SU-DHL-6 (cell line): ENCODE measurements at regions not wholly inside any gene's neighbourhood (a gene's known extent, or its start where the extent isn't known, plus 50 kb on each side); places are given as distances from the start of the nearest gene placed in this dataset.

Source experiments
- H2AFZ ChIP-seq: fragments of 200-600 bp; sonication (generic); 2 replicates; pipeline ENCODE4 v1.6.1; 2014; ENCODE audit warnings: low read depth, mild to moderate bottlenecking, moderate library complexity, mixed read lengths, antibody characterized with exemption, low read length; ENCODE audit not compliant: severe bottlenecking
- H3F3A ChIP-seq: fragments of 200-600 bp; shearing (Covaris generic); 2 replicates; pipeline ENCODE4 v1.6.0; 2016; ENCODE audit warnings: antibody characterized with exemption, mild to moderate bottlenecking; ENCODE audit not compliant: insufficient read depth
- H3K27ac ChIP-seq: fragments of 200-600 bp; sonication (generic); 2 replicates; pipeline ENCODE4 v1.5.1; 2016; ENCODE audit warnings: low read depth, mild to moderate bottlenecking, low read length, moderate library complexity, mixed read lengths
- H3K27me3 ChIP-seq: fragments of 200-600 bp; sonication (generic), shearing (Covaris generic); 2 replicates; pipeline ENCODE4 v1.6.0; 2014; ENCODE audit warnings: mild to moderate bottlenecking, low read length
- H3K36me3 ChIP-seq: fragments of 200-600 bp; sonication (generic); 2 replicates; pipeline ENCODE4 v1.6.1; 2014; ENCODE audit warnings: mild to moderate bottlenecking, low read length, mixed read lengths
- H3K4me2 ChIP-seq: fragments of 300-600, 200-600 bp; shearing (Covaris generic), sonication (generic); 2 replicates; pipeline ENCODE4 v1.6.0; 2014; ENCODE audit warnings: low read length, low read depth, mild to moderate bottlenecking; ENCODE audit not compliant: poor library complexity, severe bottlenecking
- H3K4me3 ChIP-seq: fragments of 200-600 bp; sonication (generic); 2 replicates; pipeline ENCODE4 v1.5.1; 2014; ENCODE audit warnings: antibody characterized with exemption, low read length, mild to moderate bottlenecking, mixed read lengths; ENCODE audit not compliant: insufficient read depth, poor library complexity, severe bottlenecking
- H3K79me2 ChIP-seq: fragments of 200-600 bp; sonication (generic); 2 replicates; pipeline ENCODE4 v1.6.1; 2014; ENCODE audit warnings: mild to moderate bottlenecking, low read length, moderate library complexity; ENCODE audit not compliant: insufficient read depth
- H3K9ac ChIP-seq: fragments of 200-600 bp; sonication (generic); 2 replicates; pipeline ENCODE4 v1.7.0; 2014; ENCODE audit warnings: mild to moderate bottlenecking, low read length
- H3K9me2 ChIP-seq: fragments of 200-600 bp; sonication (generic); replicated peaks from 2 replicates; pipeline ENCODE4 v1.6.1; 2014; ENCODE audit warnings: low read length; ENCODE audit not compliant: insufficient read depth
- H3K9me3 ChIP-seq: fragments of 200-600 bp; sonication (generic); 2 replicates; pipeline ENCODE4 v1.6.1; 2014; ENCODE audit warnings: low read length, mixed read lengths; ENCODE audit not compliant: insufficient read depth
- H4K20me1 ChIP-seq: fragments of 200-600 bp; sonication (generic); 2 replicates; pipeline ENCODE4 v1.6.1; 2014; ENCODE audit warnings: low read depth, mild to moderate bottlenecking, antibody characterized with exemption, low read length, moderate library complexity, mixed read lengths
- EZH2phosphoT487 ChIP-seq: fragments of 200-600 bp; sonication (generic), shearing (Covaris generic); conservative IDR thresholded peaks from 2 replicates; pipeline ENCODE4 v1.6.1; 2018; ENCODE audit warnings: mild to moderate bottlenecking, antibody characterized with exemption, low read length, moderate library complexity, mixed read lengths
- TF ChIP-seq, protein P1 (sequence below): fragments of 200-600 bp; sonication (generic); IDR thresholded peaks from one replicate; pipeline ENCODE4 v1.5.1; 2017; ENCODE audit warnings: antibody characterized with exemption, mild to moderate bottlenecking, low read length, moderate library complexity; ENCODE audit not compliant: insufficient read depth, poor library complexity, severe bottlenecking

DNA sequence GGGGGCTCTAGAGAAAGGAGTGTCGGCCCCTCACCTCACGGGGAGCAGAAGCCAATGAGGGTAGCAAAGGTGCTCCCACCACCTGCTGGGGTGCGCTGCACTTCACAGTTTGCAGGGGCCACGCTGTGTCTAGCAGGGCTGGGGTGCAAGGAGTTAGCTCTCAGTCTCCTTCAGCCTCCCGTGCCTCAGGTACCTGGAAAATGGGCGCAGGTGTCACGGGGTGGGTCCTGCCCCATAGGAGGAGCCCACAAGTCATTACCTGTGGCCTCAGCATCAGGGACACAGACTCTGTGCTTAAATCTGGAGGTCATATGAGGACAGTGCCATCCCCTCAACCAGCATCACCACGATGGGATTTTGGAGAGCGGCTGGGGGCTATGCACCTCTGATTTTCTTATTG lies 326.7 kb downstream of the ADGRD1 start:
- H3K27me3 ChIP-seq: no peaks in the 10 kb centered on the region
- no peak overlapping the region for H3K27ac ChIP-seq
- H3K9me3 ChIP-seq: no peaks in the 10 kb centered on the region

DNA sequence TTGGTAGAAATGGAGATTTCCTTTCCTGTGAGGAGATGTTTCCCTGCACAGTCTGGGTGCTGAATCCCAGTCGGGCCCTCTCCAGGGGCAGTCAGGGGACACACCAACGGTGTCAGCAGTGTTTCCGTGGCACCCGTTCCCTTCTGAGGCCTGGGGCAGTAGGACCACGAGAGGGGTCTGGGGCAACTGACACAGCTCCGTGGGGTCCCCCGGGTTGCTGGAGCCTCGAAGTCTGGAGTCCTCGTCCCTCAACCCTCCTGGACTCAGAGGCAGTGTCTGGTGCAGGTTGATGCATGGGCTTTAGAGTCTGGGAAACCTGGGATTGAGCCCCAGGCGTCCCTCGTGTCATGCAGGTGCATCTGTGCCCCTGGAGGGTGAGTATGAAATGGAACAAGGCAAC lies 327.3 kb downstream of the ADGRD1 start:
- Histone ChIP-seq H2AFZ (no peak overlapping the region), H3K4me2 (no peak overlapping the region), H4K20me1 (no peaks in the 10 kb centered on the region), H3K9ac (no peak overlapping the region), H3K4me3 (no peak overlapping the region), H3K27ac (no peak overlapping the region), H3K79me2 (no peaks in the 10 kb centered on the region), H3F3A (no peaks in the 10 kb centered on the region), H3K9me2 (no peaks in the 10 kb centered on the region), H3K27me3 (no peaks in the 10 kb centered on the region), H3K36me3 (no peaks in the 10 kb centered on the region), H3K9me3 (no peaks in the 10 kb centered on the region)
- TF ChIP-seq, protein P1, sequence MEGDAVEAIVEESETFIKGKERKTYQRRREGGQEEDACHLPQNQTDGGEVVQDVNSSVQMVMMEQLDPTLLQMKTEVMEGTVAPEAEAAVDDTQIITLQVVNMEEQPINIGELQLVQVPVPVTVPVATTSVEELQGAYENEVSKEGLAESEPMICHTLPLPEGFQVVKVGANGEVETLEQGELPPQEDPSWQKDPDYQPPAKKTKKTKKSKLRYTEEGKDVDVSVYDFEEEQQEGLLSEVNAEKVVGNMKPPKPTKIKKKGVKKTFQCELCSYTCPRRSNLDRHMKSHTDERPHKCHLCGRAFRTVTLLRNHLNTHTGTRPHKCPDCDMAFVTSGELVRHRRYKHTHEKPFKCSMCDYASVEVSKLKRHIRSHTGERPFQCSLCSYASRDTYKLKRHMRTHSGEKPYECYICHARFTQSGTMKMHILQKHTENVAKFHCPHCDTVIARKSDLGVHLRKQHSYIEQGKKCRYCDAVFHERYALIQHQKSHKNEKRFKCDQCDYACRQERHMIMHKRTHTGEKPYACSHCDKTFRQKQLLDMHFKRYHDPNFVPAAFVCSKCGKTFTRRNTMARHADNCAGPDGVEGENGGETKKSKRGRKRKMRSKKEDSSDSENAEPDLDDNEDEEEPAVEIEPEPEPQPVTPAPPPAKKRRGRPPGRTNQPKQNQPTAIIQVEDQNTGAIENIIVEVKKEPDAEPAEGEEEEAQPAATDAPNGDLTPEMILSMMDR: no peak
- TF ChIP-seq EZH2phosphoT487: no peak

More for the DNA sequence above, 326.7 kb downstream of the ADGRD1 start:
- Histone ChIP-seq H3K79me2 (no peaks in the 10 kb centered on the region), H3K4me3 (no peak overlapping the region), H3K9me2 (no peaks in the 10 kb centered on the region), H3K4me2 (no peak overlapping the region), H2AFZ (no peak overlapping the region), H4K20me1 (no peaks in the 10 kb centered on the region), H3K9ac (no peak overlapping the region), H3F3A (no peaks in the 10 kb centered on the region), H3K36me3 (no peaks in the 10 kb centered on the region)
- no peak for TF ChIP-seq EZH2phosphoT487
- TF ChIP-seq, protein P1: no peak

DNA sequence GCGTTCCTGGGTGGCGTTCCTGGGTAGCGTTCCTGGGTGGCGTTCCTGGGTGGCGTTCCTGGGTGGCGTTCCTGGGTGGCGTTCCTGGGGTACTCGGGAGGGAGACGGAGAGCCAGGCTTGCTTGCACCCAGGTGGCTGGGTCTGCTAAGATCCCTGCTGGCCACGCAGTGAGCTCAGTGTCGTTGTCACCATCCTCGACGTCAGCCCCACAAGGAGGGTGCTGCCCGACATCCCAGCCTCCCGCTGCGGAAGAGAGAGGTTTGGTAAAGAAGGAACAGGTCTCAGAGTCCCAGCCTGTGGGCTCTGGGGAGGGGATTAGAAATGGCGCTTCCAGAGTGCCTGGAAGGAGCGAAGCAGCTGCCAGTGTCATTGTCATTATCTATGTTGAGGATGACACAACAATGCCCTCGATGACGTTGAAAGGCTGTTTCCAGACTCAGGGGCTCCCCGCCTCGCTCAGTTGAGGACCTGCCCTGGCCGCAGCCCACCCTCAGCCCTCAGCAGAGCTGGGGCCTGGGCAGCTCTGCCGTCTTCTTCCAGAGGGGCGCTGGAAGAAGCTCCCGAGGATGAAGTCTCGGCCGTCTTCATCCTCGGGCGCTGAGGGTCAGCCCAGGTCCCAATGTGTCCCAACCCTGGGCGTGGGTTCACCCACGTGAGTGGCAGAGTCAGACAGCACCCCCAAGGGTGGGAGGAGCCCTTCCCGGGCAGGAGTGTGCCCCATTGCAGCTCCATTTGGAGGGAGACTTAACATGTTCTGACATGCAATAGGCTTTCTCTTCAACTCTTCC lies 328.8 kb downstream of the ADGRD1 start:
- Histone ChIP-seq H3K27ac (no peak overlapping the region), H3K9me3 (no peaks in the 10 kb centered on the region), H3K36me3 (no peaks in the 10 kb centered on the region), H2AFZ (no peak overlapping the region), H3K4me3 (no peak overlapping the region), H3K79me2 (no peaks in the 10 kb centered on the region), H3K4me2 (no peak overlapping the region), H3K27me3 (no peaks in the 10 kb centered on the region), H3F3A (no peaks in the 10 kb centered on the region), H4K20me1 (no peaks in the 10 kb centered on the region), H3K9me2 (no peaks in the 10 kb centered on the region), H3K9ac (no peak overlapping the region)
- no peak for TF ChIP-seq EZH2phosphoT487
- TF ChIP-seq, protein P1: no peak
